Lung microvascular endothelial cell (primary cell): ENCODE measurements at regions not wholly inside any gene's neighbourhood (a gene's known extent, or its start where the extent isn't known, plus 50 kb on each side); places are given as distances from the start of the nearest gene placed in this dataset.
"Not testable (repeated sequence)": the region's sequence is repeated elsewhere in the genome, so short reads cannot be mapped to it uniquely, and the experiment has no call there.

Experiments used
- DNase-seq, 2 donors: peaks; one replicate each; pipeline versions ENCODE4 v3.0.0 to v3.0.0-alpha.2; 2010; ENCODE audit warnings: low read depth in 2 of 2

GRCh38 chr3:88291486-88291885 lies 141.7 kb downstream of the C3orf38 start:
- no peak for DNase-seq

GRCh38 chr3:88298189-88298588 lies 148.4 kb downstream of the C3orf38 start:
- no peak for DNase-seq

- DNase-seq = no peak
These were observed 151.7 kb downstream of the C3orf38 start for GRCh38 chr3:88301273-88301995.

GRCh38 chr3:88301996-88302393 lies 152.2 kb downstream of the C3orf38 start:
- no peak for DNase-seq

- DNase-seq = not testable (repeated sequence)
These were observed 153.7 kb downstream of the C3orf38 start for GRCh38 chr3:88303331-88303904.

GRCh38 chr3:88307666-88308065 lies 157.9 kb downstream of the C3orf38 start:
- no peak for DNase-seq

GRCh38 chr3:88311826-88312225 lies 162.1 kb downstream of the C3orf38 start:
- no peak for DNase-seq

GRCh38 chr3:88312256-88312655 lies 162.5 kb downstream of the C3orf38 start:
- no peak for DNase-seq

GRCh38 chr3:88318067-88318466 lies 168.3 kb downstream of the C3orf38 start:
- DNase-seq = no peak

- DNase-seq = no peak
These were observed 171.7 kb downstream of the C3orf38 start for GRCh38 chr3:88321363-88322050.

- no peak for DNase-seq
These were observed 175.0 kb downstream of the C3orf38 start for GRCh38 chr3:88324788-88325187.

GRCh38 chr3:88334187-88334868 lies 184.6 kb downstream of the C3orf38 start:
- no peak for DNase-seq

- DNase-seq = no peak
These were observed 187.1 kb downstream of the C3orf38 start for GRCh38 chr3:88336894-88337293.

- no peak for DNase-seq
These were observed 193.5 kb downstream of the C3orf38 start for GRCh38 chr3:88343264-88343663.

- no peak for DNase-seq
These were observed 196.9 kb downstream of the C3orf38 start for GRCh38 chr3:88346643-88347042.

- no peak for DNase-seq
These were observed 212.7 kb downstream of the C3orf38 start for GRCh38 chr3:88362428-88362827.

GRCh38 chr3:88364926-88365325 lies 215.2 kb downstream of the C3orf38 start:
- DNase-seq = no peak

- DNase-seq = no peak
These were observed 219.6 kb downstream of the C3orf38 start for GRCh38 chr3:88369337-88369736.

- no peak for DNase-seq
These were observed 220.0 kb downstream of the C3orf38 start for GRCh38 chr3:88369767-88370166.

GRCh38 chr3:88385090-88385489 lies 235.3 kb downstream of the C3orf38 start:
- no peak for DNase-seq

- no peak for DNase-seq
These were observed 248.8 kb downstream of the C3orf38 start for GRCh38 chr3:88398581-88398980.

GRCh38 chr3:88403319-88403718 lies 253.6 kb downstream of the C3orf38 start:
- DNase-seq = no peak
